A549 (cell line): ENCODE measurements at regions not wholly inside any gene's neighbourhood (a gene's known extent, or its start where the extent isn't known, plus 50 kb on each side); places are given as distances from the start of the nearest gene placed in this dataset.

Experiments
- ATAC-seq, 2 experiments: fragments of 200-7000 bp in 1 of 2; fragments of >200 bp in 1 of 2; cut with Nextera tagmentation in 1 of 2; cut with Tn5 transposase in 1 of 2; 3 replicates each; pipeline versions ENCODE4 v1.8.0 to v1.9.1; 2018 to 2020; ENCODE audit warnings: mild to moderate bottlenecking in 1 of 2, moderate library complexity in 1 of 2
- CTCF ChIA-PET: fragments of 300-600 bp; sonication (Branson Sonifier 250); formaldehyde crosslinking; extraction: SDS; loops from one replicate; lab custom pipeline; 2021; ENCODE audit warnings: antibody characterized with exemption, inconsistent platforms; lab: Yijun Ruan, JAX
- POLR2A ChIA-PET: fragments of 350-600 bp; formaldehyde crosslinking; extraction: SDS; loops from one replicate; lab custom pipeline; 2021; ENCODE audit warnings: antibody characterized with exemption, inconsistent platforms; lab: Yijun Ruan, JAX
- DNase-seq, 2 experiments: peaks; one replicate each; pipeline versions ENCODE4 v3.0.0 to v3.0.0-alpha.2; 2011 to 2016; ENCODE audit warnings: low read depth in 1 of 2, low spot score in 1 of 2
- FAIRE-seq: peaks from 2 replicates; lab custom pipeline; 2011; peaks lifted over from hg19 to GRCh38; lab: Jason Lieb, UNC
- H3K27ac ChIP-seq, 2 experiments: fragments of >200 bp; sonication (Bioruptor Twin); formaldehyde crosslinking; 3 replicates each; pipeline ENCODE4 v1.5.1; 2016 to 2017
- H3K4me1 ChIP-seq: fragments of >200 bp; sonication (Bioruptor Twin); formaldehyde crosslinking; 3 replicates; pipeline ENCODE4 v1.6.1; 2016
- H3K4me2 ChIP-seq: fragments of >200 bp; sonication (Bioruptor Twin); formaldehyde crosslinking; 3 replicates; pipeline ENCODE4 v1.6.1; 2016
- H3K4me3 ChIP-seq: fragments of >200 bp; sonication (Bioruptor Twin); formaldehyde crosslinking; 3 replicates; pipeline ENCODE4 v1.5.1; 2016
- H3K9me3 ChIP-seq: fragments of >200 bp; sonication (Bioruptor Twin); formaldehyde crosslinking; 3 replicates; pipeline ENCODE4 v1.6.1; 2016
- ATOH8 ChIP-seq: fragments of 250-450 bp; sonication (Bioruptor Pico); IDR thresholded peaks from 2 replicates; pipeline ENCODE4 v1.5.0; 2020; ENCODE audit warnings: low read depth, mild to moderate bottlenecking, moderate library complexity
- BCL3 ChIP-seq: fragments of >200 bp; sonication (Bioruptor Twin); formaldehyde crosslinking; IDR thresholded peaks from 3 replicates; pipeline ENCODE4 v1.6.1; 2016
- CBX8 ChIP-seq: fragments of 200-600 bp; sonication (generic); IDR thresholded peaks from 2 replicates; pipeline ENCODE4 v1.6.1; 2016
- CEBPB ChIP-seq, 2 experiments: fragments of >200 bp in 1 of 2; sonication (Bioruptor Twin) in 1 of 2; formaldehyde crosslinking in 1 of 2; IDR thresholded peaks; 2 replicates each; pipeline ENCODE4 v1.6.1; 2012 to 2016
- CHD2 ChIP-seq: fragments of 150-350 bp; IDR thresholded peaks from 2 replicates; pipeline ENCODE4 v1.6.1; 2014; ENCODE audit warnings: low read length; ENCODE audit not compliant: partially characterized antibody
- ELK1 ChIP-seq: fragments of 150-350 bp; IDR thresholded peaks from 2 replicates; pipeline ENCODE4 v1.6.1; 2014; ENCODE audit warnings: low read depth, mild to moderate bottlenecking, low read length
- HDAC2 ChIP-seq: fragments of 200-600 bp; sonication (generic); IDR thresholded peaks from 2 replicates; pipeline ENCODE4 v1.6.1; 2016
- PBX3 ChIP-seq: IDR thresholded peaks from 2 replicates; pipeline ENCODE4 v1.6.1; 2012
- PHF8 ChIP-seq: fragments of 200-600 bp; sonication (generic); IDR thresholded peaks from 2 replicates; pipeline ENCODE4 v1.6.1; 2016; ENCODE audit warnings: low read depth, mild to moderate bottlenecking, antibody characterized with exemption, moderate library complexity, borderline replicate concordance
- REST ChIP-seq: fragments of 200-600 bp; sonication (generic); IDR thresholded peaks from 2 replicates; pipeline ENCODE4 v1.6.1; 2016; ENCODE audit warnings: antibody characterized with exemption, mild to moderate bottlenecking, moderate library complexity
- RNF2 ChIP-seq: fragments of 200-600 bp; sonication (generic); IDR thresholded peaks from 2 replicates; pipeline ENCODE4 v1.6.1; 2016; ENCODE audit warnings: low read depth, mild to moderate bottlenecking, antibody characterized with exemption, moderate library complexity, borderline replicate concordance
- ZFP36 ChIP-seq: fragments of 450-650 bp; IDR thresholded peaks from 2 replicates; pipeline ENCODE4 v1.6.1; 2014; ENCODE audit warnings: borderline replicate concordance; ENCODE audit not compliant: partially characterized antibody
- ZNF302 ChIP-seq: fragments of 250-450 bp; sonication (Bioruptor Pico); IDR thresholded peaks from 2 replicates; pipeline ENCODE4 v1.9.0; 2021; ENCODE audit warnings: inconsistent platforms, mild to moderate bottlenecking, moderate library complexity
- ZSCAN20 ChIP-seq: fragments of 250-450 bp; sonication (Bioruptor Pico); IDR thresholded peaks from 2 replicates; pipeline ENCODE4 v1.8.0; 2022; ENCODE audit warnings: mild to moderate bottlenecking, moderate library complexity
- WGBS: methylation state at CpG from one replicate; pipeline ENCODE4 v1.1.6; 2017; ENCODE audit errors: missing lambda C conversion rate; 5-methylcytosine and 5-hydroxymethylcytosine counted together

GRCh38 chr3:191783024-191783423, 322.1 kb downstream of the PYDC2 start:
- Histone ChIP-seq H3K9me3 (no peaks in the 10 kb centered on the region), H3K4me2 (no peak overlapping the region), H3K4me1 (no peaks in the 10 kb centered on the region), H3K4me3 (no peak overlapping the region), H3K27ac (no peak overlapping the region)
- DNase-seq (no peak), FAIRE-seq (no peak), ATAC-seq (no peak)
- CTCF ChIA-PET = no interaction called here
- no peak for TF ChIP-seq PHF8
- peak in 1 of 2 experiments; percentile 7; a peak in 1 of 4 replicates for TF ChIP-seq CEBPB (IDR thresholded peaks at IDR 0.05)
- POLR2A ChIA-PET = no interaction called here

- Histone ChIP-seq H3K4me3 (no peak overlapping the region), H3K4me2 (no peak overlapping the region), H3K27ac (no peak overlapping the region), H3K9me3 (no peaks in the 10 kb centered on the region), H3K4me1 (no peaks in the 10 kb centered on the region)
- peak; percentile 57 for TF ChIP-seq ZFP36
- TF ChIP-seq PBX3 = no peak
- DNase-seq (no peak), FAIRE-seq (no peak), ATAC-seq (no peak)
- POLR2A ChIA-PET = no interaction called here
- 43% methylated on average over 1 of the region's 1 CpG for WGBS
- CTCF ChIA-PET = no interaction called here
Observed at GRCh38 chr3:191790934-191791333, 330.0 kb downstream of the PYDC2 start.

DNA sequence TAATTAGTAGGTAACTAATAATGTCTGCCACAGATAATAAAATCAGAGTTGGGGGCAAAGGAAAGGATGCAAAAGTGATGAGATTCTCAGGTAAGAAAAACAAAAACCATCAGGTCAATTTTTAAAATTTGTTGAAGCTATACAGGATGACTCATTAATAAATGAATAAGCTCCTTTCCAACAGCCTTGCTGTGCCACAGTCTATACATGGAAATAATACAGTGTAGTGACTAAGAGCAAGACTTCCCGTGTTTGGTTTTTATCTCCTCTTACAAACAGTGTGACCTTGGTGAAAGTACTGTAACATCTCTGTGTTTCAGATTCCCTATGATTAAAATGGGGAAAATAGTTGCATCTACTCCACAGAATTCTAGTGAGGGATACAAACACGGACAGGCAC, 331.6 kb downstream of the PYDC2 start:
- ATAC-seq (no peak), DNase-seq (no peak), FAIRE-seq (no peak)
- no peaks in the 10 kb centered on the region for H3K9me3 ChIP-seq
- no peaks in the 10 kb centered on the region for H3K4me1 ChIP-seq
- WGBS = 5% methylated on average over 2 of the region's 2 CpGs
- no peak overlapping the region for H3K4me2 ChIP-seq
- TF ChIP-seq ZSCAN20 (CRISPR knock-in tag) (no peak), REST (no peak), CHD2 (no peak), HDAC2 (no peak), CBX8 (no peak), ZNF302 (CRISPR knock-in tag) (no peak), BCL3 (no peak), ELK1 (no peak), RNF2 (no peak), ATOH8 (no peak)
- CTCF ChIA-PET = no interaction called here
- POLR2A ChIA-PET = no interaction called here
- H3K27ac ChIP-seq = no peak overlapping the region
- H3K4me3 ChIP-seq = no peak overlapping the region
